ENCODE measurements at regions not wholly inside any gene's neighbourhood (a gene's known extent, or its start where the extent isn't known, plus 50 kb on each side); places are given as distances from the start of the nearest gene placed in this dataset.
"Not testable (repeated sequence)": the region's sequence is repeated elsewhere in the genome, so short reads cannot be mapped to it uniquely, and the experiment has no call there.

DNA sequence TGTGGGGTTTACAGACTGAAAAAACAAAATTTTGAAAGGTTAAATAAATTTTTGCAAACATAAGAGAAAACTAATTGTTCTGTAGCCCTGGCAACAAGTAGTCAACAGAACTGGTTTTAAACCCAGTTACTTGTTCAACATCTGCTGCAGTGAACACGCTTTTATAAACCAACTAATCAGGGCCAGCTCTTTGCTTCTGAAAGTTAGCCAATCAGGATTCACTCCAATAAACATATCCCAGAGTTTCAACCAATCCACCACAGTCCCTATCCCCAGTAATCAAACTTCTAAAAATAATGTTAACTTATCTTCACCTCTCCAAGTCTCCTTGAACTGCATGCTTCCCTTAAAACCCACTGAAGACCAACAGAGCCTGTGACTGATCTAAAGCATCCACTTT lies 306.6 kb downstream of the CTH start:
- DNase-seq (ENCODE audit: low spot score), result no peak
- ATAC-seq (ENCODE audit: low FRiP score), result no peak
- TF ChIP-seq, protein P1, sequence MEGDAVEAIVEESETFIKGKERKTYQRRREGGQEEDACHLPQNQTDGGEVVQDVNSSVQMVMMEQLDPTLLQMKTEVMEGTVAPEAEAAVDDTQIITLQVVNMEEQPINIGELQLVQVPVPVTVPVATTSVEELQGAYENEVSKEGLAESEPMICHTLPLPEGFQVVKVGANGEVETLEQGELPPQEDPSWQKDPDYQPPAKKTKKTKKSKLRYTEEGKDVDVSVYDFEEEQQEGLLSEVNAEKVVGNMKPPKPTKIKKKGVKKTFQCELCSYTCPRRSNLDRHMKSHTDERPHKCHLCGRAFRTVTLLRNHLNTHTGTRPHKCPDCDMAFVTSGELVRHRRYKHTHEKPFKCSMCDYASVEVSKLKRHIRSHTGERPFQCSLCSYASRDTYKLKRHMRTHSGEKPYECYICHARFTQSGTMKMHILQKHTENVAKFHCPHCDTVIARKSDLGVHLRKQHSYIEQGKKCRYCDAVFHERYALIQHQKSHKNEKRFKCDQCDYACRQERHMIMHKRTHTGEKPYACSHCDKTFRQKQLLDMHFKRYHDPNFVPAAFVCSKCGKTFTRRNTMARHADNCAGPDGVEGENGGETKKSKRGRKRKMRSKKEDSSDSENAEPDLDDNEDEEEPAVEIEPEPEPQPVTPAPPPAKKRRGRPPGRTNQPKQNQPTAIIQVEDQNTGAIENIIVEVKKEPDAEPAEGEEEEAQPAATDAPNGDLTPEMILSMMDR (IDR thresholded peaks at IDR 0.05), result no peak

DNA sequence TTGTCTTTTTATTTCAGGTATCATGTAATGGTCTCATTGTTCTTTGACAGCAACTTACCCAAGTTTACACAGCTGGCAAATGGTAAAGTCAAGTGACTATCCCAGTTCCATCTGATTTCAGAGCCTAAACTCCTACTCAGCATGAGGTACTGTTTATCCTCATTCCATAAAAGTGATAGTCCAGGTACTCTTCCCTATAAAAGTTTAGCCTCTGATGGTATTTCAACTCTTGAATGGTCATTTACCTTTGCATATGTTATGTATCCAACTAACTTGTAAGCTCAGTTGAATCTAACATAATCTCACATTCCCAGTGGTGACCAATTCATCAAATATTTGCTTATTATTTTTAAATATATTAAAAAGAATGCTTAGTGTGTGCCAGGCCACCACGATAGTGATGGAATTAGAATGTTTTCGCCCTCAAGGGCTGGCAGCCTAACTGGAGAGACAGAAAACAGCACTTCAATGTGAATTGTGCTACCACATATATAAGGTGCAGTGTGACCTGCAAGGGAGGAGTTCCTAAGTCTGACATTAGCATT lies 307.1 kb downstream of the CTH start:
- ATAC-seq (ENCODE audit: low FRiP score) (peak; percentile 28), DNase-seq (ENCODE audit: low spot score) (no peak)
- TF ChIP-seq, protein P1 (IDR thresholded peaks at IDR 0.05), result no peak

DNA sequence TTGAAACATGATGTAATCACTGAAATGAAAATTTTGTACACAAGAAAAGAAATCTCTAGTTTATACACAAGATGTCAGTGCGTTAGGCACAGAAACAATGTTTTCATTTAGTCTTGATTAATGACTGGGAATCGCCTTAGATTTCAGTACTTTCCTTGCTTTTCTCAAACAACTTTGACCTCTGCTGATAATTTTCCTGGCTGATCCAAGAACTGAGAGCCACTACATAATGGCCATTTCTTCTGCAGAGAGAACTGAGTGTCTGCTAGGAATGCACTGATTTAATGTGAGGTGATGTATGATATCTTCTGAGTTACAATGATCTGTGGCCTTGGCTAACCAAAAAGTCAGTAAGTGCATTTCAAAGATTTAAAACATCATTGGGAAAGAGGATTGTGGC lies 308.1 kb downstream of the CTH start:
- no peak for DNase-seq (ENCODE audit: low spot score)
- ATAC-seq (ENCODE audit: low FRiP score), result no peak
- TF ChIP-seq, protein P1 (IDR thresholded peaks at IDR 0.05), result no peak

DNA sequence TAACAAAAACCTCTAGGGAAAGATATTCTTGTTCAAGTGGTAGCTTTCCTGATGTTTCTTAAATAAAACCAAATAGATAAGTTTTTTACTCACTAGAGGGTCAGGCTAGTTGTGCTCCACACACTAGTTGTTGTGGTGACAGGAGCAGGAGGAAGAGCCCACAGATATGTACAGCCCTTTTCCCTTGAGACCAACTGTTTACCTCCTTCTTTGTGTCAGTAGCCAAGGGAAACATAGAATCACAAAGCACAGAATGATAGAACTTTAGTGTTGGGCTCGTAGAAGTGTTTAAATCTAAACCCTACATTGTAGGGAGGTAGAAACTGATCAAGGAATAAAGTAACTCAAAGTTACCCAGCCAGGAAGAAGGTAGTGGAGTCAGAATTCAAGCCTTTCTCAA lies 309.0 kb downstream of the CTH start:
- TF ChIP-seq, protein P1 (IDR thresholded peaks at IDR 0.05), result no peak

DNA sequence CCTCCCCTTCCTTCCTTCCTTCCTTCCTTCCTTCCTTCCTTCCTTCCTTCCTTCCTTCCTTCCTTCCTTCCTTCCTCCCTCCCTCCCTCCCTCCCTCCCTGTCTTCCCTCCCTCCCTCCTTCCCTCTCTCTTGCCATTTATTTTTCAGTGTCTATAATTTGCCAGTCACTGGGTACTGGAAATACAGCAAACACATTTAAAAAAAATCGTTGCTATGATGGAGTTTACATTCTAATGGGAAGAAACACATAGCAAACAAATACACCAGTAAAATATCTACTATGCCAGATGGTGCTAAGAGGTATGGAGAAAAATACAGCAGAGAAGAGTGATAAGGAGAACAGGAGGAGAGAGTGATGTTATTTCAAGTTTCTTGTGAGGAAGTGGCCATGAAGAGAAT lies 309.5 kb downstream of the CTH start:
- TF ChIP-seq, protein P1 (IDR thresholded peaks at IDR 0.05), result no peak
- ATAC-seq (ENCODE audit: low FRiP score), result no peak
- no peak for DNase-seq (ENCODE audit: low spot score)

More for the DNA sequence above, 309.0 kb downstream of the CTH start:
- ATAC-seq (ENCODE audit: low FRiP score) (no peak), DNase-seq (ENCODE audit: low spot score) (no peak)

DNA sequence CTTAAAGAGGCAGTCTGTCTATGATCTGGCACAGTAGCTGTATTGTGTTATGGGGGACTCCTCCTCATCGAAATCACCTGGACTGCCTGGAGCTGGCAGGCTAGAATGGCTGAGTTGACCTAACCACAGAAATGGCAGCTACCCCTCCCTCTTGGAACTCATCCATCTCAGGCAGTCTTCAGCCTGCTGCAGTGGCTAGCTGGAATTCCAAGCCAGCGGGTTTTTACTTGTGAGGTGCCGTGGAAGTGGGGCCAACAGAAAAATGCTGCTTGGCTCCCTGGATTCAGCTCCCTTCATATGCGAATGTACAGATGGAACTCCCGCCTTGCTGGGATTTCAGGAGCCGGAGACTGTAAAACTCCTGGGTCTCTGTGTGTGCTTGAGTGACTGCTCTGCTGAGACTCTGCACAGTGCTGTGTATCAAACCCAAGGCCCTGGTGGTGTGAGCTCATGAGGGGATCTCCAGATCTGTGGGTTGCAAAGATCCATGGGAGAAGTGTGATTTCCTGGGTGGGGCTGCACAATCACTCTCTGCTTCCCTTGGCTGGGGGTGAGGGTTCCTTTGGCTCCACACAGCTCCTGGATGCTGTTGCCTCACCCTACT lies 316.9 kb downstream of the CTH start:
- DNase-seq (ENCODE audit: low spot score) (no peak), ATAC-seq (ENCODE audit: low FRiP score) (no peak)

DNA sequence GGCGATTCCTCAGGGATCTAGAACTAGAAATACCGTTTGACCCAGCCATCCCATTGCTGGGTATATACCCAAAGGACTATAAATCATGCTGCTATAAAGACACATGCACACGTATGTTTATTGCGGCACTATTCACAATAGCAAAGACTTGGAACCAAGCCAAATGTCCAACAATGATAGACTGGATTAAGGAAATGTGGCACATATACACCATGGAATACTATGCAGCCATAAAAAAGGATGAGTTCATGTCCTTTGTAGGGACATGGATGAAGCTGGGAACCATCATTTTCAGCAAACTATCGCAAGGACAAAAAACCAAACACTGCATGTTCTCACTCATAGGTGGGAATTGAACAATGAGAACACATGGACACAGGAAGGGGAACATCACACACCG lies 311.1 kb downstream of the PTGER3 start:
- DNase-seq (ENCODE audit: low spot score); ATAC-seq (ENCODE audit: low FRiP score): not testable (repeated sequence)

More for the DNA sequence above, 316.9 kb downstream of the CTH start:
- TF ChIP-seq, protein P1 (IDR thresholded peaks at IDR 0.05), result no peak
